ENCODE measurements at regions not wholly inside any gene's neighbourhood (a gene's known extent, or its start where the extent isn't known, plus 50 kb on each side); places are given as distances from the start of the nearest gene placed in this dataset.
"Not testable (repeated sequence)": the region's sequence is repeated elsewhere in the genome, so short reads cannot be mapped to it uniquely, and the experiment has no call there.

- H3K14ac ChIP-seq (ENCODE audit: low read length); H3K4me1 ChIP-seq (ENCODE audit: control insufficient read depth in 1 of 2, insufficient read depth in 2 of 2, low read length in 2 of 2); H3K36me3 ChIP-seq (ENCODE audit: control insufficient read depth in 1 of 2, insufficient read depth in 2 of 2, low read length in 2 of 2); H4K8ac ChIP-seq (ENCODE audit: low read depth, low read length); H3K27me3 ChIP-seq (ENCODE audit: insufficient read depth, low read length); H2BK12ac ChIP-seq (ENCODE audit: low read length); H3K4ac ChIP-seq (ENCODE audit: low read depth, low read length); H3K18ac ChIP-seq (ENCODE audit: low read length); H2AFZ ChIP-seq (ENCODE audit: insufficient read depth, low read length, poor library complexity); H4K12ac ChIP-seq (ENCODE audit: low read depth, low read length); H3K4me2 ChIP-seq (ENCODE audit: low read length); H3K9ac ChIP-seq (ENCODE audit: low read length); H3K27ac ChIP-seq (ENCODE audit: low read depth, low read length); H3K79me1 ChIP-seq (ENCODE audit: low read length); H3K79me2 ChIP-seq (ENCODE audit: control insufficient read depth, insufficient read depth, low read length, poor library complexity); H2AK5ac ChIP-seq (ENCODE audit: low read length); H3K4me3 ChIP-seq (ENCODE audit: low read depth, low read length); H3K23ac ChIP-seq (ENCODE audit: low read length); H2BK120ac ChIP-seq (ENCODE audit: insufficient read depth, low read length, poor library complexity); H2BK5ac ChIP-seq (ENCODE audit: low read depth, low read length, poor library complexity); H3K9me3 ChIP-seq (ENCODE audit: insufficient read depth, low read depth, low read length); H4K91ac ChIP-seq (ENCODE audit: low read depth, low read length): not testable (repeated sequence)
- peak; percentile 3 to 45 for DNase-seq
- no CpG with 5 or more reads among the region's 6 CpGs for WGBS (ENCODE audit: extremely low coverage, insufficient coverage, insufficient read length)
Observed at GRCh38 chrX:98850639-98851038, 1559.4 kb downstream of the PCDH19 start.
